ENCODE measurements at regions not wholly inside any gene's neighbourhood (a gene's known extent, or its start where the extent isn't known, plus 50 kb on each side); places are given as distances from the start of the nearest gene placed in this dataset.

GRCh38 chr6:44525761-44526351 lies 138.3 kb downstream of the CDC5L start:
- Histone ChIP-seq H3F3A (replicated peaks; ENCODE audit: insufficient read depth) (no peaks in the 10 kb centered on the region), H3K79me2 (ENCODE audit: insufficient read depth) (no peaks in the 10 kb centered on the region), H3K4me2 (no peak overlapping the region), H3K9me3 (no peaks in the 10 kb centered on the region), H3K9me2 (no peaks in the 10 kb centered on the region), H3K27ac (ENCODE audit: low read depth in 2 of 2, low read length in 1 of 2) (no peak overlapping the region), H3K36me3 (replicated peaks in 1 of 2; ENCODE audit: control insufficient read depth in 1 of 2, insufficient read depth in 2 of 2, low read length in 1 of 2) (no peaks in the 10 kb centered on the region), H2AFZ (ENCODE audit: low read depth) (no peak overlapping the region), H3K9ac (no peak overlapping the region), H3K4me1 (ENCODE audit: control insufficient read depth in 1 of 2, insufficient read depth in 2 of 2, low read depth in 1 of 2, low read length in 1 of 2) (no peaks in the 10 kb centered on the region; a peak in 1 of 4 replicates), H4K20me1 (ENCODE audit: insufficient read depth) (no peaks in the 10 kb centered on the region), H3K27me3 (ENCODE audit: insufficient read depth) (no peaks in the 10 kb centered on the region; the same call in 1 of the 2 replicates), H3K4me3 (ENCODE audit: low read depth in 2 of 2, low read length in 1 of 2) (no peak overlapping the region)
- CTCF ChIA-PET = no interaction called here
- no peak for DNase-seq
- 58% methylated on average over 9 of the region's 9 CpGs for WGBS (ENCODE audit: low lambda C conversion rate)
- POLR2A ChIA-PET = no interaction called here
- TF ChIP-seq TEAD4 (IDR thresholded peaks at IDR 0.05; ENCODE audit: borderline replicate concordance, insufficient read depth) = no peak
- TF ChIP-seq RXRA (IDR thresholded peaks at IDR 0.05; ENCODE audit: borderline replicate concordance, low read depth) = no peak
- no peak for TF ChIP-seq SMC3 (IDR thresholded peaks at IDR 0.05; ENCODE audit: low read depth, low read length)
- TF ChIP-seq TCF12 (IDR thresholded peaks at IDR 0.05) = no peak
- no peak for TF ChIP-seq FOSL2 (IDR thresholded peaks at IDR 0.05; ENCODE audit: borderline replicate concordance, low read depth)
- no peak for TF ChIP-seq MXI1 (IDR thresholded peaks at IDR 0.05; ENCODE audit: low read depth, low read length)
- TF ChIP-seq FOXJ3 (CRISPR knock-in tag; IDR thresholded peaks at IDR 0.05) = no peak
- no peak for TF ChIP-seq MEF2A (IDR thresholded peaks at IDR 0.05; ENCODE audit: borderline replicate concordance, low read depth)
- no peak for TF ChIP-seq MAX (IDR thresholded peaks at IDR 0.05; ENCODE audit: low read depth)
- no peak for TF ChIP-seq EZH2phosphoT487 (IDR thresholded peaks at IDR 0.05; ENCODE audit: borderline replicate concordance, low read depth)
- TF ChIP-seq IRF3 (IDR thresholded peaks at IDR 0.05; ENCODE audit: low read depth, low read length) = no peak
- TF ChIP-seq REST (IDR thresholded peaks at IDR 0.05; ENCODE audit: low read depth, low read length) = no peak
- no peak for TF ChIP-seq GATA2 (CRISPR knock-in tag; IDR thresholded peaks at IDR 0.05)

Measured in SK-N-SH (cell line).